HepG2 (cell line): ENCODE measurements at regions not wholly inside any gene's neighbourhood (a gene's known extent, or its start where the extent isn't known, plus 50 kb on each side); places are given as distances from the start of the nearest gene placed in this dataset.

Source experiments
- ATAC-seq: fragments of 200-7000 bp; cut with Tn5 transposase; 3 replicates; pipeline ENCODE4 v1.9.1; 2020; ENCODE audit warnings: mild to moderate bottlenecking, moderate library complexity
- BruUV-seq: library from RNA; stranded (reverse); fragments of 400-500 nt; replicated peaks from 2 replicates; lab custom pipeline; 2021; lab: Mats Ljungman, UMichigan
- CTCF ChIA-PET: fragments of 300-600 bp; formaldehyde crosslinking; extraction: SDS; loops from one replicate; lab custom pipeline; 2021; ENCODE audit warnings: low total read pairs, inconsistent platforms, low intra/inter-chr PET ratio; lab: Yijun Ruan, JAX
- POLR2A ChIA-PET: fragments of 350-600 bp; sonication (Branson Sonifier 250); formaldehyde crosslinking; loops from one replicate; lab custom pipeline; 2020; ENCODE audit warnings: antibody characterized with exemption, inconsistent platforms; lab: Yijun Ruan, JAX
- DNase-seq: peaks from one replicate; pipeline ENCODE4 v3.0.0-alpha.2; 2015; ENCODE audit warnings: low spot score
- FAIRE-seq: peaks from 3 replicates; lab custom pipeline; 2011; peaks lifted over from hg19 to GRCh38; lab: Jason Lieb, UNC
- H2AFZ ChIP-seq: one replicate; pipeline ENCODE4 v1.6.1; 2011; ENCODE audit warnings: low read length, inconsistent platforms
- H3K27ac ChIP-seq: fragments of 300-600 bp; 3 replicates; pipeline ENCODE4 v1.8.0; 2011; ENCODE audit warnings: mixed run types, mild to moderate bottlenecking, mixed read lengths, low read length, inconsistent platforms; ENCODE audit not compliant: insufficient read depth; ENCODE audit errors: extremely low read length
- H3K27me3 ChIP-seq, 2 experiments: fragments of 200-600 bp in 1 of 2; 2 replicates in 1 of 2; 3 replicates in 1 of 2; pipeline versions ENCODE4 v1.6.0 to v1.8.0; 2011; ENCODE audit warnings: low read length in 2 of 2, mild to moderate bottlenecking in 2 of 2, moderate library complexity in 2 of 2, inconsistent platforms in 1 of 2; ENCODE audit not compliant: insufficient read depth in 2 of 2, control insufficient read depth in 1 of 2
- H3K36me3 ChIP-seq, 2 experiments: fragments of 200-600 bp in 1 of 2; replicated peaks in 1 of 2; 2 replicates in 1 of 2; 3 replicates in 1 of 2; pipeline versions ENCODE4 v1.5.1 to v1.8.0; 2011; ENCODE audit warnings: low read length in 2 of 2, inconsistent platforms in 1 of 2; ENCODE audit not compliant: insufficient read depth in 2 of 2, control insufficient read depth in 1 of 2
- H3K4me1 ChIP-seq: 2 replicates; pipeline ENCODE4 v1.5.1; 2012; ENCODE audit warnings: low read length, inconsistent platforms; ENCODE audit not compliant: insufficient read depth
- H3K4me2 ChIP-seq: 2 replicates; pipeline ENCODE4 v1.6.0; 2011; ENCODE audit warnings: low read depth, low read length, inconsistent platforms
- H3K4me3 ChIP-seq, 3 experiments: fragments of 200-600 bp in 1 of 3; sonication (generic), shearing (Covaris generic) in 1 of 3; replicated peaks in 1 of 3; 2 replicates each; pipeline ENCODE4 v1.5.1; 2011 to 2016; ENCODE audit warnings: low read length in 3 of 3, inconsistent platforms in 2 of 3, low read depth in 2 of 3, mild to moderate bottlenecking in 2 of 3, control low read depth in 1 of 3, mixed read lengths in 1 of 3; ENCODE audit not compliant: insufficient read depth in 1 of 3
- H3K79me2 ChIP-seq: one replicate; pipeline ENCODE4 v1.6.1; 2011; ENCODE audit warnings: low read length, inconsistent platforms; ENCODE audit not compliant: insufficient read depth
- H3K9ac ChIP-seq: 2 replicates; pipeline ENCODE4 v1.6.0; 2011; ENCODE audit warnings: mild to moderate bottlenecking, low read depth, low read length, inconsistent platforms; ENCODE audit not compliant: insufficient read depth
- H3K9me3 ChIP-seq: 2 replicates; pipeline ENCODE4 v1.5.1; 2012; ENCODE audit warnings: mild to moderate bottlenecking, low read length
- H4K20me1 ChIP-seq: 2 replicates; pipeline ENCODE4 v1.6.0; 2011; ENCODE audit warnings: inconsistent platforms, mild to moderate bottlenecking, low read length, moderate library complexity; ENCODE audit not compliant: insufficient read depth
- CREM ChIP-seq, 2 experiments: sonication (generic) in 1 of 2; formaldehyde crosslinking in 1 of 2; IDR thresholded peaks; 2 replicates each; pipeline versions ENCODE4 v1.4.0 to v1.6.1; 2016 to 2020; ENCODE audit warnings: antibody characterized with exemption in 1 of 2, mild to moderate bottlenecking in 1 of 2, missing genetic modification reagents in 1 of 2
- HNF4A ChIP-seq: sonication (generic); formaldehyde crosslinking; IDR thresholded peaks from 2 replicates; pipeline ENCODE4 v1.4.0; 2020; ENCODE audit warnings: missing genetic modification reagents
- MAFF ChIP-seq: IDR thresholded peaks from 2 replicates; pipeline ENCODE4 v1.6.1; 2011; ENCODE audit warnings: low read depth, low read length, improper control_type of control experiment
- MAFK ChIP-seq, 2 experiments: IDR thresholded peaks in 1 of 2; conservative IDR thresholded peaks in 1 of 2; 2 replicates each; pipeline ENCODE4 v1.6.1; 2011; ENCODE audit warnings: improper control_type of control experiment in 2 of 2, low read length in 2 of 2
- MLLT10 ChIP-seq: sonication (generic); formaldehyde crosslinking; IDR thresholded peaks from 2 replicates; pipeline ENCODE4 v1.4.0; 2020; ENCODE audit warnings: missing genetic modification reagents
- ZNF234 ChIP-seq: sonication (generic); formaldehyde crosslinking; conservative IDR thresholded peaks from 2 replicates; pipeline ENCODE4 v1.5.1; 2020; ENCODE audit warnings: mild to moderate bottlenecking, missing genetic modification reagents
- ZNF292 ChIP-seq: sonication (generic); formaldehyde crosslinking; IDR thresholded peaks from 2 replicates; pipeline ENCODE4 v1.8.1; 2022; ENCODE audit warnings: mild to moderate bottlenecking, low read depth, missing genetic modification reagents, borderline replicate concordance
- WGBS: methylation state at CpG from one replicate; pipeline ENCODE4 v1.1.6; 2017; ENCODE audit warnings: low lambda C conversion rate; 5-methylcytosine and 5-hydroxymethylcytosine counted together
- in situ Hi-C: cut with HindIII; loops from 2 replicates; pipeline ENCODE4 v1.10.0; 2017; ENCODE audit warnings: low pct_unique_long_range_greater_than_20kb; ENCODE audit not compliant: extremely low pct_ligation_motif_present
- intact Hi-C: fragments of 100-400 bp; cut with micrococcal nuclease; formaldehyde crosslinking; loops from one replicate; pipeline ENCODE4 v1.10.0; 2022; ENCODE audit not compliant: unreplicated experiment
- TF ChIP-seq, protein P1 (sequence below): sonication (generic); formaldehyde crosslinking; IDR thresholded peaks from 2 replicates; pipeline ENCODE4 v1.4.0; 2020; ENCODE audit warnings: low read depth, mild to moderate bottlenecking, missing genetic modification reagents

DNA sequence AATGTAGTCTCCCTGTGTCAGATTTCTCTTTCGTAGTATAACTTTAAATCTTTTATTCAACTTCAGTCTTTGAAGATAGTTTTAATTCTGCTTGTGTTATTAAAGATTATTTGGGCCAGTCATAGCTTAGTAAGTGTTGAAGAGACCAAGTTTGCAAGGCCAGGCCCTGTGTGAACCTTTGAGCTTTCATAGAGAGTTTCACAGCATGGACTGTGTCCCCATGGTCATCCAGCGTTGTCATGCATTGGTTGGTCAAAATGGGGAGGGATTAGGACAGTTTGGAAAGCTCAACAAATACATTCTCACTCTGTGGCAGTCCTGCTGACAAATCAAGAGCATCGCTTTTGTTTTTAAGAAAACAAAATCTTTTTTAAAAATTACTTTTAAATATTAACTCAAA is 74.6 kb upstream of the FAM83B start:
- Histone ChIP-seq H3K4me3 (no peak overlapping the region), H3K4me2 (no peak overlapping the region), H3K4me1 (no peaks in the 10 kb centered on the region), H3K9me3 (no peaks in the 10 kb centered on the region), H3K27ac (no peak overlapping the region), H3K36me3 (no peaks in the 10 kb centered on the region), H3K27me3 (no peaks in the 10 kb centered on the region), H2AFZ (no peak overlapping the region), H4K20me1 (no peaks in the 10 kb centered on the region), H3K79me2 (no peaks in the 10 kb centered on the region), H3K9ac (no peak overlapping the region)
- no peak for TF ChIP-seq ZNF234 (CRISPR knock-in tag)
- peak; percentile 37 for TF ChIP-seq HNF4A (CRISPR knock-in tag)
- FAIRE-seq = no peak
- 24% methylated on average over 3 of the region's 3 CpGs for WGBS
- BruUV-seq = no TSS peak
- ATAC-seq = peak; percentile 90
- DNase-seq = peak; percentile 5
- in situ Hi-C loops (no loop called here), intact Hi-C loops (no loop called here)
- ChIA-PET CTCF (no interaction called here), POLR2A (no interaction called here)

DNA sequence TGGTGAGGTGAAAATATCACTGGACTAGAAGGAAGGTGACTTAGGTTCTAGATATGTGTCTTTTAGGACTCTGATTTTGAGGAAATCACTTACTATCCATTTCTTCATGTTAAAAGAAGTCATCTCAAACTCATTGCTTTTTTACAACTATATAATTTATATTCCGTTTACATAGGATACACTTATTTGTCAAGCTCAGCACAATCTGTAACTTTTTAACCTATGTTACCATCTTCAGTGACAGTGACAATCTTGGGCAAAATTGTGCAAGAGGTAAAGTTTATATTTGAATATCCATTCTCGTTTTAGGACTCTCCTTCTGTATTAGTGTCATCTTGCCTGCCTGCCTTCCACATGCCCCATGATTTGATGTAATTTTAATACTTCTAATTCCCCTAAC is 74.0 kb upstream of the FAM83B start:
- ATAC-seq (no peak), FAIRE-seq (no peak), DNase-seq (no peak)
- Histone ChIP-seq H2AFZ (no peak overlapping the region), H3K4me3 (no peak overlapping the region), H3K9me3 (no peaks in the 10 kb centered on the region), H3K4me2 (no peak overlapping the region), H3K36me3 (no peaks in the 10 kb centered on the region), H3K79me2 (no peaks in the 10 kb centered on the region), H3K9ac (no peak overlapping the region), H3K27ac (no peak overlapping the region), H4K20me1 (no peaks in the 10 kb centered on the region), H3K27me3 (no peaks in the 10 kb centered on the region), H3K4me1 (no peaks in the 10 kb centered on the region)
- CTCF ChIA-PET = no interaction called here
- POLR2A ChIA-PET = no interaction called here
- WGBS = 2% methylated on average over 2 of the region's 2 CpGs
- no TSS peak for BruUV-seq
- no peak for TF ChIP-seq CREM (IDR thresholded peaks at IDR 0.05)
- TF ChIP-seq CREM (CRISPR knock-in tag; IDR thresholded peaks at IDR 0.05) = no peak
- peak; percentile 51; the same call in 1 of the 2 replicates for TF ChIP-seq MAFF
- no peak for TF ChIP-seq ZNF292 (CRISPR knock-in tag)
- peak; percentile 31 to 79; a peak in 2 of 4 replicates for TF ChIP-seq MAFK (conservative IDR thresholded peaks at IDR 0.05 in 1 of 2, IDR thresholded peaks at IDR 0.05 in 1 of 2; ENCODE audit: low read length in 2 of 2)
- TF ChIP-seq, protein P1, sequence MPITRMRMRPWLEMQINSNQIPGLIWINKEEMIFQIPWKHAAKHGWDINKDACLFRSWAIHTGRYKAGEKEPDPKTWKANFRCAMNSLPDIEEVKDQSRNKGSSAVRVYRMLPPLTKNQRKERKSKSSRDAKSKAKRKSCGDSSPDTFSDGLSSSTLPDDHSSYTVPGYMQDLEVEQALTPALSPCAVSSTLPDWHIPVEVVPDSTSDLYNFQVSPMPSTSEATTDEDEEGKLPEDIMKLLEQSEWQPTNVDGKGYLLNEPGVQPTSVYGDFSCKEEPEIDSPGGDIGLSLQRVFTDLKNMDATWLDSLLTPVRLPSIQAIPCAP (CRISPR knock-in tag) = no peak
- no peak for TF ChIP-seq MLLT10 (CRISPR knock-in tag)
- intact Hi-C loops = no loop called here
- in situ Hi-C loops = no loop called here
